ENCODE measurements at regions not wholly inside any gene's neighbourhood (a gene's known extent, or its start where the extent isn't known, plus 50 kb on each side); places are given as distances from the start of the nearest gene placed in this dataset.

DNA sequence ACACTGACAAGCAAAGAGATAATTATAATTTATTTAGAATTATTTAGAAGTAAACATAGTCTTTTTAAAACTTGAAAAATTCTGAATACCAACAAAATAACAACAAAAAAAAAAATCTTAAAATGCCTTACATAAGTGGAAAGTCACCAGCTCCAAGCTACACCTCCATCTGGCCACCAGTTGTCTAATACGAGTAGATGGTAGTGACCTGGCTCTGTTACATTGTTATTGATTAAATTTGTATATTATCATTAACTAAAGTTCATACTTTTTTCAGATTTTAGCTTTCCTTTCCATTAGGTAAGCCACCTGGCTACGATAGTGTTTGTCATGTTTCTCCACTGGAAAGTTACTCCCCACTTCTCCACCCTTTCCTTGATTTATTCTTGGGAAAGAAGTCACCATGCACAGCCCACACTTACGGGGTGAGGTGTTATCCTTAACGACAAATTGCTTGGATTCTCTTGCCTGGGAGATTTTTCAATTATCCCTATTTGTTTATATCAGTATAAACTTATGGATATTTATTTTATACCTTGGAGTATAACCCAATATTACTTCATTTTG lies 464.5 kb upstream of the CHAC2 start:
- TF ChIP-seq, protein P1, sequence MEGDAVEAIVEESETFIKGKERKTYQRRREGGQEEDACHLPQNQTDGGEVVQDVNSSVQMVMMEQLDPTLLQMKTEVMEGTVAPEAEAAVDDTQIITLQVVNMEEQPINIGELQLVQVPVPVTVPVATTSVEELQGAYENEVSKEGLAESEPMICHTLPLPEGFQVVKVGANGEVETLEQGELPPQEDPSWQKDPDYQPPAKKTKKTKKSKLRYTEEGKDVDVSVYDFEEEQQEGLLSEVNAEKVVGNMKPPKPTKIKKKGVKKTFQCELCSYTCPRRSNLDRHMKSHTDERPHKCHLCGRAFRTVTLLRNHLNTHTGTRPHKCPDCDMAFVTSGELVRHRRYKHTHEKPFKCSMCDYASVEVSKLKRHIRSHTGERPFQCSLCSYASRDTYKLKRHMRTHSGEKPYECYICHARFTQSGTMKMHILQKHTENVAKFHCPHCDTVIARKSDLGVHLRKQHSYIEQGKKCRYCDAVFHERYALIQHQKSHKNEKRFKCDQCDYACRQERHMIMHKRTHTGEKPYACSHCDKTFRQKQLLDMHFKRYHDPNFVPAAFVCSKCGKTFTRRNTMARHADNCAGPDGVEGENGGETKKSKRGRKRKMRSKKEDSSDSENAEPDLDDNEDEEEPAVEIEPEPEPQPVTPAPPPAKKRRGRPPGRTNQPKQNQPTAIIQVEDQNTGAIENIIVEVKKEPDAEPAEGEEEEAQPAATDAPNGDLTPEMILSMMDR (IDR thresholded peaks at IDR 0.05), result no peak
- no peak for TF ChIP-seq POLR2A (IDR thresholded peaks at IDR 0.05)
- no peak for TF ChIP-seq EP300 (IDR thresholded peaks at IDR 0.05)
- no peak for TF ChIP-seq POLR2AphosphoS5 (IDR thresholded peaks at IDR 0.05)
